ENCODE measurements at regions not wholly inside any gene's neighbourhood (a gene's known extent, or its start where the extent isn't known, plus 50 kb on each side); places are given as distances from the start of the nearest gene placed in this dataset.

- Histone ChIP-seq H3K4me1 (no peaks in the 10 kb centered on the region), H3K27ac (no peak overlapping the region), H3K4me3 (no peak overlapping the region), H3K27me3 (no peaks in the 10 kb centered on the region), H3K9me3 (no peaks in the 10 kb centered on the region), H3K36me3 (no peaks in the 10 kb centered on the region)
- intact Hi-C loops (cut with DNase I; ENCODE audit: low total_unique reads): no loop called here
- TF ChIP-seq CTCF (IDR thresholded peaks at IDR 0.05) (no peak), POLR2A (IDR thresholded peaks at IDR 0.05) (no peak)
- DNase-seq: no peak
Measured at GRCh38 chr3:180743813-180744590, 64.7 kb upstream of the CCDC39 start.

GRCh38 chr3:180747805-180748361 is 68.6 kb upstream of the CCDC39 start:
- DNase-seq: no peak
- Histone ChIP-seq H3K4me3 (no peak overlapping the region), H3K4me1 (no peaks in the 10 kb centered on the region), H3K9me3 (no peaks in the 10 kb centered on the region), H3K27ac (no peak overlapping the region), H3K36me3 (no peaks in the 10 kb centered on the region), H3K27me3 (no peaks in the 10 kb centered on the region)
- TF ChIP-seq CTCF (IDR thresholded peaks at IDR 0.05) (no peak), POLR2A (IDR thresholded peaks at IDR 0.05) (no peak)
- intact Hi-C loops (cut with DNase I; ENCODE audit: low total_unique reads): no loop called here

GRCh38 chr3:180749322-180749721 is 70.0 kb upstream of the CCDC39 start:
- no peaks in the 10 kb centered on the region for H3K9me3 ChIP-seq
- H3K27me3 ChIP-seq: no peaks in the 10 kb centered on the region
- intact Hi-C loops (cut with DNase I; ENCODE audit: low total_unique reads): no loop called here
- DNase-seq: no peak
- H3K4me3 ChIP-seq: no peak overlapping the region
- no peaks in the 10 kb centered on the region for H3K4me1 ChIP-seq
- TF ChIP-seq POLR2A (IDR thresholded peaks at IDR 0.05) (no peak), CTCF (IDR thresholded peaks at IDR 0.05) (no peak)
- no peak overlapping the region for H3K27ac ChIP-seq
- no peaks in the 10 kb centered on the region for H3K36me3 ChIP-seq

- TF ChIP-seq POLR2A (IDR thresholded peaks at IDR 0.05) (no peak), CTCF (IDR thresholded peaks at IDR 0.05) (no peak)
- intact Hi-C loops (cut with DNase I; ENCODE audit: low total_unique reads): no loop called here
- H3K4me1 ChIP-seq: no peaks in the 10 kb centered on the region
- H3K27me3 ChIP-seq: no peaks in the 10 kb centered on the region
- H3K4me3 ChIP-seq: no peak overlapping the region
- no peaks in the 10 kb centered on the region for H3K9me3 ChIP-seq
- no peak overlapping the region for H3K27ac ChIP-seq
- no peak for DNase-seq
- no peaks in the 10 kb centered on the region for H3K36me3 ChIP-seq
Measured at GRCh38 chr3:180749796-180750195, 70.5 kb upstream of the CCDC39 start.

GRCh38 chr3:180755556-180755955 is 76.3 kb upstream of the CCDC39 start:
- Histone ChIP-seq H3K4me3 (no peak overlapping the region), H3K9me3 (no peaks in the 10 kb centered on the region), H3K27me3 (no peaks in the 10 kb centered on the region), H3K4me1 (no peaks in the 10 kb centered on the region), H3K36me3 (no peaks in the 10 kb centered on the region), H3K27ac (no peak overlapping the region)
- intact Hi-C loops (cut with DNase I; ENCODE audit: low total_unique reads): no loop called here
- no peak for DNase-seq
- TF ChIP-seq CTCF (IDR thresholded peaks at IDR 0.05) (no peak), POLR2A (IDR thresholded peaks at IDR 0.05) (no peak)
